ENCODE measurements at regions not wholly inside any gene's neighbourhood (a gene's known extent, or its start where the extent isn't known, plus 50 kb on each side); places are given as distances from the start of the nearest gene placed in this dataset.

- TF ChIP-seq CTCF (IDR thresholded peaks at IDR 0.05; ENCODE audit: insufficient read depth, low read depth, low read length, missing control alignments): no peak
- DNase-seq (ENCODE audit: low read depth): no peak
- H3K4me3 ChIP-seq (ENCODE audit: low read depth, low read length): no peak overlapping the region
These were observed 284.9 kb upstream of the IGF1R start for GRCh38 chr15:98363416-98363815.

- no peak for TF ChIP-seq CTCF (IDR thresholded peaks at IDR 0.05; ENCODE audit: insufficient read depth, low read depth, low read length, missing control alignments)
- DNase-seq (ENCODE audit: low read depth): no peak
- H3K4me3 ChIP-seq (ENCODE audit: low read depth, low read length): no peak overlapping the region
These were observed 284.4 kb upstream of the IGF1R start for GRCh38 chr15:98363955-98364354.

- H3K4me3 ChIP-seq (ENCODE audit: low read depth, low read length): no peak overlapping the region
- DNase-seq (ENCODE audit: low read depth): no peak
- no peak for TF ChIP-seq CTCF (IDR thresholded peaks at IDR 0.05; ENCODE audit: insufficient read depth, low read depth, low read length, missing control alignments)
These were observed 279.1 kb upstream of the IGF1R start for GRCh38 chr15:98369081-98369716.

- no peak for DNase-seq (ENCODE audit: low read depth)
- TF ChIP-seq CTCF (IDR thresholded peaks at IDR 0.05; ENCODE audit: insufficient read depth, low read depth, low read length, missing control alignments): no peak
- H3K4me3 ChIP-seq (ENCODE audit: low read depth, low read length): no peak overlapping the region
These were observed 272.6 kb upstream of the IGF1R start for GRCh38 chr15:98375513-98376340.

- H3K4me3 ChIP-seq (ENCODE audit: low read depth, low read length): no peak overlapping the region
- no peak for TF ChIP-seq CTCF (IDR thresholded peaks at IDR 0.05; ENCODE audit: insufficient read depth, low read depth, low read length, missing control alignments)
- no peak for DNase-seq (ENCODE audit: low read depth)
These were observed 267.6 kb upstream of the IGF1R start for GRCh38 chr15:98380721-98381120.

GRCh38 chr15:98381446-98381845 lies 266.9 kb upstream of the IGF1R start:
- no peak overlapping the region for H3K4me3 ChIP-seq (ENCODE audit: low read depth, low read length)
- no peak for TF ChIP-seq CTCF (IDR thresholded peaks at IDR 0.05; ENCODE audit: insufficient read depth, low read depth, low read length, missing control alignments)
- DNase-seq (ENCODE audit: low read depth): no peak
